ENCODE measurements at regions not wholly inside any gene's neighbourhood (a gene's known extent, or its start where the extent isn't known, plus 50 kb on each side); places are given as distances from the start of the nearest gene placed in this dataset.

GRCh38 chr2:7626139-7626537 is 708.9 kb downstream of the RNF144A start:
- Mint-ChIP-seq H3K4me1 (no peaks in the 10 kb centered on the region), H3K9me3 (no peaks in the 10 kb centered on the region), H3K27me3 (no peaks in the 10 kb centered on the region), H3K4me3 (no peak overlapping the region), H3K27ac (no peak overlapping the region), H3K36me3 (ENCODE audit: low read depth) (no peaks in the 10 kb centered on the region)
- DNase-seq (no peak), ATAC-seq (ENCODE audit: low read depth) (no peak)
- intact Hi-C loops (cut with micrococcal nuclease) = no loop called here
- CTCF ChIA-PET = no interaction called here
- TF ChIP-seq CTCF (IDR thresholded peaks at IDR 0.05) = no peak
- POLR2A ChIA-PET = no interaction called here

GRCh38 chr2:7627583-7627982 is 710.4 kb downstream of the RNF144A start:
- no peak for DNase-seq
- intact Hi-C loops (cut with micrococcal nuclease) = no loop called here
- TF ChIP-seq CTCF (IDR thresholded peaks at IDR 0.05) = no peak
- ATAC-seq (ENCODE audit: low read depth) = no peak
- no peaks in the 10 kb centered on the region for H3K4me1 Mint-ChIP-seq
- no peak overlapping the region for H3K27ac Mint-ChIP-seq
- no peaks in the 10 kb centered on the region for H3K36me3 Mint-ChIP-seq (ENCODE audit: low read depth)
- peaks cover 2% of the 10 kb centered on the region for H3K27me3 Mint-ChIP-seq
- CTCF ChIA-PET = no interaction called here
- H3K9me3 Mint-ChIP-seq = no peaks in the 10 kb centered on the region
- H3K4me3 Mint-ChIP-seq = no peak overlapping the region
- POLR2A ChIA-PET = no interaction called here

GRCh38 chr2:7632420-7632819 is 715.2 kb downstream of the RNF144A start:
- Mint-ChIP-seq H3K27me3 (peaks cover 2% of the 10 kb centered on the region), H3K27ac (no peak overlapping the region), H3K9me3 (no peaks in the 10 kb centered on the region), H3K4me3 (no peak overlapping the region), H3K36me3 (ENCODE audit: low read depth) (no peaks in the 10 kb centered on the region), H3K4me1 (no peaks in the 10 kb centered on the region)
- TF ChIP-seq CTCF (IDR thresholded peaks at IDR 0.05) = no peak
- ChIA-PET POLR2A (no interaction called here), CTCF (no interaction called here)
- ATAC-seq (ENCODE audit: low read depth) = no peak
- intact Hi-C loops (cut with micrococcal nuclease) = no loop called here
- DNase-seq = no peak

GRCh38 chr2:7633566-7634153 is 716.4 kb downstream of the RNF144A start:
- ChIA-PET POLR2A (no interaction called here), CTCF (no interaction called here)
- ATAC-seq (ENCODE audit: low read depth) (no peak), DNase-seq (no peak)
- intact Hi-C loops (cut with micrococcal nuclease) = no loop called here
- TF ChIP-seq CTCF (IDR thresholded peaks at IDR 0.05) = no peak
- Mint-ChIP-seq H3K4me1 (no peaks in the 10 kb centered on the region), H3K36me3 (ENCODE audit: low read depth) (no peaks in the 10 kb centered on the region), H3K27ac (no peak overlapping the region), H3K27me3 (peaks cover 2% of the 10 kb centered on the region), H3K4me3 (no peak overlapping the region), H3K9me3 (no peaks in the 10 kb centered on the region)

GRCh38 chr2:7634409-7634808 is 717.2 kb downstream of the RNF144A start:
- Mint-ChIP-seq H3K27ac (no peak overlapping the region), H3K9me3 (no peaks in the 10 kb centered on the region), H3K4me3 (no peak overlapping the region), H3K27me3 (peaks cover 2% of the 10 kb centered on the region), H3K36me3 (ENCODE audit: low read depth) (no peaks in the 10 kb centered on the region), H3K4me1 (no peaks in the 10 kb centered on the region)
- no peak for DNase-seq
- intact Hi-C loops (cut with micrococcal nuclease) = no loop called here
- TF ChIP-seq CTCF (IDR thresholded peaks at IDR 0.05) = no peak
- CTCF ChIA-PET = no interaction called here
- POLR2A ChIA-PET = no interaction called here
- ATAC-seq (ENCODE audit: low read depth) = no peak

All from activated B cell treated with CpG ODN at 0.5 μM for 24 hours (primary cell).